ENCODE measurements at regions not wholly inside any gene's neighbourhood (a gene's known extent, or its start where the extent isn't known, plus 50 kb on each side); places are given as distances from the start of the nearest gene placed in this dataset.

- no peak for TF ChIP-seq CTCF (IDR thresholded peaks at IDR 0.05)
- TF ChIP-seq POLR2AphosphoS5 (IDR thresholded peaks at IDR 0.05): no peak
Observed at GRCh38 chr7:93044147-93044810, 73.5 kb downstream of the SAMD9 start.

All from stomach (tissue), 4 donors.